Fibroblast of skin of abdomen (primary cell): ENCODE measurements at regions not wholly inside any gene's neighbourhood (a gene's known extent, or its start where the extent isn't known, plus 50 kb on each side); places are given as distances from the start of the nearest gene placed in this dataset.
"Not testable (repeated sequence)": the region's sequence is repeated elsewhere in the genome, so short reads cannot be mapped to it uniquely, and the experiment has no call there.

Experiments used
- DNase-seq: peaks from one replicate; pipeline ENCODE4 v3.0.0-alpha.2; 2013

DNA sequence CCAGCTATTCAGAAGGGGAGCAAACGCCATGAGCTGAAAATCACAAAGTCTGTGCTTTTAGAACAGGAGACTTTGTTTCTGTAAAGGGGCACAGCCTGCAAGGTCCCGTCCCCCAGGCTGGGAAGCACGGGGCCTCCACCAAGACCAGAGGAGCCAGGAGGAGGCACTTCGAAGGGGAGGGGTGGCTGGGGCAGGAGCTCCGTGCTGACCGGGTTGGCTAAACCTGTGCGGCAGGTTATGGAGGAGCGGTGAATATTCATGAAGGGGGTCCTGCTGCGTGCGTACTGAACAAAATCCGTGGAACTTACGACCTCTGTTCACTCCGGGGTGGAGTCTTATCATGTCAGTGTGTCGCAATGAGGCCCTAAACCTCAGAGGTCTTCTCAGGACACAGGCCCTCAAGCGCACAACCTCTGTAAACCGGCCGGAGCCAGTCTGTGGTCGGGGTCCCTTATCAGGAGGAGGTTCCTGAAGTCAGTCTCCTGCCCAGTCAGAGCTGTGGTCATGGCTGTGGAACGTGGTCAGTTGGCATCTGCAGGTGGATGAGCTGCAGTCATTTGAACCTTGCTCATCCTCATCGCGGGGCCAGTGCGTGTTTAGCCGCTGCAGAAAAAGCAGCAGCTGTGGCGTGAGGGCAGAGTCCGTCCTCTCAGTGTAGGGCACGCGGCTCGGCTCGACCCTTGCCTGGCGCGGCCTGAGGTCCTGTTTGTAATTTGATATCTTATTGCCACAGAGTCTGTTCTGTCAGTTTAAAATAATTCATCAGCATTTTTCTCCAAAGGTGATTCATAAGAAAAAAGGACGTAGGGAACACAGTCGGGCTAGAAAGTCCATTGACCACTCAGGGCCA, 5507.7 kb upstream of the TPTE start:
- not testable (repeated sequence) for DNase-seq

DNA sequence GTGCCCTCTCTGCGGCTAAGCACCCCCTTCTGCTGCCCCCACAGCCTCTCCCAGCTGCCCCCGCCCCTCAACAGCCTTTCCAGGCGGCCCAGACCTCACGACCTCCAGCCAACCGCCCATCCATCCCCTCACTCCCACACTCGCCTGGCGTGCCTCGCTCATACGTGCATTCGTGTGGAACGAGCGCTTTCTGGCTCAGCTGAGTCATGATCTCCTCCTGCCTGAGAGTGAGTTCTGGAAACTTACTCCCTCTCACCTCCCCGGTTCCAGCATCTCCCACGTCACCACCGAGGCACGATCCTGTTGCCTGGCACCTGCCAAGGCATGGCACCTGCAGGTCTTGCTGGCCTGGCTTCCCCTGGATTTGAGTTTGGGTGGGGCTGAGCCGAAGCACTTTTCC, 5506.2 kb upstream of the TPTE start:
- not testable (repeated sequence) for DNase-seq

DNA sequence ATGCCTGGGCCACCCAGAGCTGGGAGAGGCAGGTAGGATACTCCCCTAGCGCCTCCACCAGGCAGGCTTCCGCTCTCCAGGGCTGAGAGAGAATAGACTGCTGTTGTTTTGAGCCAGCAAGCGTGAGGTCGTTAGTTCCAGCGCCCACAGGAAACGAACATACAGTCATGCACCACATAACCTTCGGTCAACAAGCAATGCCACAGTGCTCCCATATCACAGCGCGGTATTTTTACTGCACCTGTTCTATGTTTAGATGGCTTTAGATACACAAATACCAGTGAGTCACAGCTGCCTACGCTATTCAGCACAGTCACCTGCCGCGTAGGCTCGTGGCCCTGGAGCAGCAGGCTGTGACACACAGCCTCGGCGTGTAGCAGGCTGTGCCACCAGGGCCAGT, 5502.3 kb upstream of the TPTE start:
- not testable (repeated sequence) for DNase-seq

DNA sequence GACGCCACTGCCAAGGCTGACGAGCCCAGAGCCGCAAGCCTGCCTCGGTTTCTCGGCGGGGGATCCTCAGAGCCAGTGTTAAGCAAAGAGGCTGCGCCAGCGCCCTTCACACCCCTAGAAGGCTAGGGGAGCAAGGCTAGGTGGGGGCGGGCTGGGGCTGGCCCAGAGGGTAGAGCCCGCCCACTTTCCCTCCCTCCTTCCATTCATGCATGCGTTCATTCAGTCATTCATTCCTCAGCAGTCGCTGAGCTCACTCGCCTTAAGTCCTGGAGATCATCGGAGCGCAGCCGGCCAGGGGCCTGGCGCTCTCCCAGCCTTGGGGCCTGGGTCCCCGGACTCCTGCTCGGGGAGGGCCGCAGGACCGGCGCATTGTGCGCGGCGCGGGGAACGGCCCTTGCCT, 5499.6 kb upstream of the TPTE start:
- DNase-seq: not testable (repeated sequence)

DNA sequence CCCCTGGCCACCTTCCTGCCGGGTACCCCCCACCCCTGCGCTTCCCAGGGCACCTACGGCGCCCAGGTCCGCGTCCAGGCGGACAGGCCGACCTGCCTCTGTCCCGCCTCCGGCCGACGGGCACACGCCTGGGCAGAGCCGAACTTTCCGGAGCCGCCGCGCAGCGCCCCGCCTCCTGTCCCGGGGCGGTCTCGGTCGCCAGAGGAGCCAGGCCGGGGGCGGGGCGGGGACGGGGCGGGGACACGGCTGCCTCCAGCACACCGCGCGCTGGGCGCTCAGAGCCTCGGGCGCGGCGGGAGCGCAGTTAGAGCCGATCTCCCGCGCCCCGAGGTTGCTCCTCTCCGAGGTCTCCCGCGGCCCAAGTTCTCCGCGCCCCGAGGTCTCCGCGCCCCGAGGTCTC, 5499.1 kb upstream of the TPTE start:
- not testable (repeated sequence) for DNase-seq

DNA sequence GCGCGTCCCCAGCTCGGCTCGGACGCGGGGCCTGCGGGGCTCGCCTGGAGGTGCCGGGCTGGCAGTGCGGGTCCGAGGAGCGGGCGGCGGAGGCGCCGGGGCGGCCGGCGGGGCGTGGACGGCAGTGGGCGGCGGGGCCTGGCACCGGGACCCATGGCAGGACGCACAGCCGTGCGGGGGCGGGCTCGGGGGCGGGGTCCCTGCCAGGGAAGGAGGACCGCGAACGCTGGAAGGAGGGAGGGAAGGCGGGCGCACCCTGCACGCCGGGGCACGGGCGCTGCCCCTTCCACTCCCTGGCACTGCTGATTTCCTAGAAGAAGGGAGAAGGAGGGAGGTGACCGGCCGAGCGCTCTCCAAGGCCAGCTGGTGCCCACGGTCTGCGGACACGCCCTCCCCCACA, 5498.6 kb upstream of the TPTE start:
- not testable (repeated sequence) for DNase-seq

DNA sequence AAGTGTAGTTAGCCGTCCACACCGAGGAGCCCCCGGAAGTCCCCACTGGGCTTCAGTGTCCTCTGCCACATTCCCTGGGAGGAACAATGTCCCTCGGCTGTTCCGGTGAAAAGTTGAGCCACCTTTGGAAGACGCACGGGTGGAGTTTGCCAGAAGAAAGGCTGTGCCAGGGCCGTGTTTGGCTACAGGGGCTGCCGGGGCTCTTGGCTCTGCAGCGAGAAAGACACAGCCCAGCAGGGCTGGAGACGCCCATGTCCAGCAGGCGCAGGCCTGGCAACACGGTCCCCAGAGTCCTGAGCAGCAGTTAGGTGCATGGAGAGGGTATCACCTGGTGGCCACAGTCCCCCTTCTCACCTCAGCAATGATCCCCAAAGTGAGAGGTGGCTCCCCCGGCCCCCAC, 5486.2 kb upstream of the TPTE start:
- DNase-seq: not testable (repeated sequence)

DNA sequence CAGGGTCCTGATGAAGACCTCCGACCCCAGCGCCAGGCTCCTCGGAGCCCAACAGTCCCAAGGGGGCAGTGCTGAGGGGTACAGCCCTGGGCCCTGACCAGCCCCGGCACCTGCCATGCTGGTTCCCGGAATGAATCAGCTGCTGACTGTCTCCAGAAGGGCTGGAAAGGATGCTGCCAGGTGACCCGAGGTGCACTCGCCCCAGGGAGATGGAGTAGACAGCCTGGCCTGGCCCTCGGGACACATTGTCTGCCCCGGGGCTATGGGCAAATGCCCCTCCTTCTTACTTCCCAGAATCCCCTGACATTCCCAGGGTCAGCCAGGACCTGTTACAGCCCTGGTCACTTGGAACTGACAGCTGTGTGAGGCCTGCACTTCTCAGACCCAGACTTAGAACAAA, 5485.8 kb upstream of the TPTE start:
- DNase-seq: not testable (repeated sequence)

DNA sequence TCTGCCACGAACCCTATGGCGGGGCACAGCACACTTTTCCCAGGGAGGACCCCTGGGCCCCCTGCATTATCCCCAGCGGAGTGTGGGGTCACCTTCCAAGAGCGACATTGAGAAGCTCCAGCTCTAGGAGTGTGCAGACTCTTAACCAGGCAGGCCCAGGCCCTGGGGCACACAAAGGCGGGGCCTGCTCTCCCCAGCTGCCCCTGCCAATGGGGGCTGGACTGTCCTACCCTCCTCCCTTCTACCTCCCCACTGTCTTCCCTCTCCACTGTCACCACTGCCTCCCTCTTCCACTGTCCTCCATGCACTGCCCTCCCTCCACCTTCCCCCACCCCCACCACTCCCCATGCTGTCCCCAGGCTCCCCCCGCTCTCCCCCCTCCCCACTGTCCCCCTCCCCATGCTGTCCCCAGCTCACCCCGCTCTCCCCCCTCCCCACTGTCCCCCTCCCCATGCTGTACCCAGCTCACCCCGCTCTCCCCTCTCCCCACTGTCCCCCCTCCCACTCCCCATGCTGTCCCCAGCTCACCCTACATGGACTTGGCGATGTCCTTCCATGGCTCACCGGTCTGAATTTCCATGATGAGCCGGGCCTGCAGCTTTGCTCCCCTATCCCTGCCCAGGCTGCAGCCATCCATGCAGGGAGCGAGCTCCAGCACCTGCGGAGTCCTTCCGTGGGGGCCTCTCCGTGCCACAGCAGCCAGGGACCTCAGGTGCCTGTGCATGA, 5483.6 kb upstream of the TPTE start:
- not testable (repeated sequence) for DNase-seq

DNA sequence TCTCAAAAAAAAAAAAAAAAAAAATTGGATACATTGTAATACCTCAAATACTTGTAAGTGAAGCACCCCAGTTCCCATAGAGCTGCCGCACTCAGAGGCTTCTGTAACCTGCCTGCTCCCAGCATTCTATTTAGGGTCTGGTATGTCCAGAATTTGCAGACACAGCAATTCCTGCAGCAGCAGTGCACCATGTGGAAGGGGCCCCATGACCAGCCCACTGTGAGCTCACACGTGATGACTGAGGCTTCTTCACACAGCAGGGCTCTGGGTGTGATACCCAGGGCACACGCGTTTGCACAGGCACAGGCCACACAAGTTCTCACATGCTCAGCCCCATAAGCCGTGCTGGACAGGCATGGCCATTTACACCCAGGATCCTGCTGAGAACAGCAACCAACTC, 5481.5 kb upstream of the TPTE start:
- not testable (repeated sequence) for DNase-seq

DNA sequence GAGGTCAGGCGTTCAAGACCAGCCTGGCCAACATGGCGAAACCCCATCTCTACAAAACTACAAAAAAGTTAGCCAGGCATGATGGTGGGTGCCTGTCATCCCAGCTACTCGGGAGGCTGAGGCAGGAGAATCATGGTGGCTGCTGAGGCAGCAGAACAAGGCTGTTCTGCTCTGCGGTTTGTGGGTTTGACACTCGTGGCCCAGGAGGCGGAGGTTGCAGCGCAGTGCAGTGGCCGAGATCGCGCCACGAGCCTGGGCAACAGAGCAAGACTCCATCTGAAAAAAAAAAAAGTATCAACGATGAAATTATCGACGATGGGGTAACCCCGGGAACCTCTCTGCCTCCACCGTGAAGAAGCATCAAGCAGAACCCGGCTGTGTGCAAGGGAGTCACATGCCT, 5478.8 kb upstream of the TPTE start:
- DNase-seq: not testable (repeated sequence)

DNA sequence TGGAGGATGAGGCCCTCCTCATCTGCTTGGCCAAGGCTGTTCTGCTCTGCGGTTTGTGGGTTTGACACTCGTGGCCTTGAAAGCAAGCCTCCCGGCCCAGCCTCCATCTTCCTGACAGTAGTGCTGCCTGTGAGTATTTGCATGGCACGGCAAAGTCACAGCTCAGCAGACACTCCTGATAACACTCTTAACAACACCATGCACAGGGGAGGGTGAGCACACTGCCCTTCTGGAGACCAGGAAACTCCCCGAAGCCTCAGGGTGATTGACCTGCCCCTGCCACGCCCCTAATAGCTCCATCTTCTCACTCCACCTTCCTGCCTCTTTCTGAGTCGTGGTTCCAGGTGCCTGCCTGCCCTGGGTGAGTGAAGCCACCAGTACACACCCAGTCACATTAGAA, 5476.6 kb upstream of the TPTE start:
- not testable (repeated sequence) for DNase-seq

DNA sequence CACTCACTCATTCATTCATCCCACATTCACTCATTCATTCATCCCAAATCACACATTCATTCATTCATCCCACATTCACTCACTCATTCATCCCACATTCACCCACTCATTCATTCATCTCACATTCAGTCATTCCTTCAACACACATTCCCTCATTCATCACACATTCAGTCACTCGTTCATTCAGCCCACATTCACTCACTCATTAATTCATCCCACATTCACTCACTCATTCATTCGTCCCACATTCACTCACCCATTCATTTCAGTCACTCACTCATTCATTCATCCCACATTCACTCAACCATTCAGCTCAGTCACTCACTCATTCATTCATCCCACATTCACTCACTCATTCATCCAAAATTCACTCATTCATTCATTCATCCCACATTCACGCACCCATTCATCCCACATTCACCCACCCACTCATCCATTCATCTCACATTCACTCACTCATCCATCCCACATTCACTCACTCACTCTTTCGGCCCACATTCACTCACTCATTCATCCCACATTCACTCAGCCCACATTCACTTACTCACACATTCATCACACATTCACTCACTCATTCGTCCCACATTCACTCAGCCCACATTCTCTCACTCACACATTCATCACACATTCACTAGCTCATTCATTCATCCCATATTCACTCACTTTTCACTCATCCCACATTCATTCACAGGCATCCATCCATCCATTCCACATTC, 5469.9 kb upstream of the TPTE start:
- not testable (repeated sequence) for DNase-seq

DNA sequence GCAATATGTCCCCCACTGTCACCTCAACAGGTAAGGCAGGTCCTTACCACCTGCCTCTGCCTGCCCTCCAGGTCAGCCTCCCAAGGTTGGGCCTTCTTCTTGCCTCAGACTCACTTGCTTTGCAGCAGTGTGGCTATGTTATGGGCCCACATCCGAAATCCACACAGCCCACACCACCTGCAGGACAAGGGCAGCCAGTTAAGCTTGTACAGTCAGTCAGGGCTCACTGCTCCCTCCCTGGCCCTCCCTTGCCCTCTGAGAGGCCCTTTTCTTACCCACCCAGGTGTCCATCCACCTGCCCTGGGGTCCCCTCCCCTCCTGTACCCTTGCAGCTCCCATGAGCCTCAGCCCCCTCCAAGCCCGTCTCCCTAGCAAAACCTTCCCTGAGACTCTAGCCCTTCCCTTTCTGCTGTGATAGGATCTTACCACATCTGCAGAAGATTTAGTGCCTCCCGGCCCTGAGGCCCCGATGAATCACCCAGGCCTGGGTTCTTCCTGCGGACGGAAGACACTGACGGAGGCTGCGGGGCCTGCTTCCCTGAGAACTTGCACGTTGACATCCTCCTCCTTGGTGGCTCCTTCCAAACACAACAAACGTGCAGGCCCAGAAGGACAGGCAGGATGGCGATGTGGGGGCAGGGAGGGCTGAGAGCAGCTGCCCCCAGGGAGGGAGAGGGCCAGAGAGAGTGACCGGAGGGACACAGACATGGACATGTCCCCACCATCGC, 5466.2 kb upstream of the TPTE start:
- DNase-seq: peak; percentile 0

DNA sequence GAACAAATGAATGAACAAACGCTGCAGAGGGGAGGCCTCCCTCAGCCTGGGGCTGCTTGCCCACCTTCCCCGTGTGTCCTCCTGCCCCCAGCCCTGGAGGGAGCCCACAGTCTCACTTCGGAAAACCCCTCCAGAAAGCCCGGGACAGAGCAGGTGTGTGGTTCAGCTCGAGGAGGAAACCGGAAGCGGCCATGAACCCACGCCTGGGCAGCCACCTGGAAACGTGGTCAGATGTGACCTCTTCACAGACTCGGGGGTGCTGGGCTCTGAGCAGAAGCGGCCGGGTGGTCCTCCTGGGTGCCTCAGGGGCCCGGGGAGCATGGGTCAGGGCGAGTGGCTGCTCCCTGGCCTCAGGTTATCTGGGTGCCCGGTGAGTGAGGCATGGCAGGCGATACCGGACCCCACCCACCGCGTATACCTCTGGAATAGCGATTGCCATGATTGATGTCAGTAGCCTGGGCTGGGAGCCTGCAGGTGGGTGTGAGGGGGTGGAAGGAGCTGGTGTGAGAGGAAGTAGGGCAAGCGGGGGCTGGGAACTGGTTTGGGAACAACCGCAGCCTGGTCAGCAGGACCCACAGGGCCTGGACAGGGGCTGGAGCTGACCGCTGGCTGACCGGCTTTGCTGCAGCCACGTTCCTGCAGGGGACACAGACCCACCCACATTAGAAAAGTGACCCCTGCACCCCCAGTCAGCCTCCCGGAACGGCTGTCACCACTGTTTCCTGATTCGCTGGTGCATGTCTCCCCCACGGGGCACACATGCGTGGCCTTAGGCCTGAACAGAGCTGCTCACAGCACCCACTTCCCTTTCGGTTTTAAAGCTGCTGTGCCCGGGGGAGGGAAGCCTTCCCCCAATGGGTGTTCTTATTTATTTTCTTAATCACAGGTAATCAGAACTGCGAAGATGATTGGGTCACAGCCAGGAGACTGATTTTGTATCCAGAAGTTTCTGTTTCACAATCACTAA, 5465.1 kb upstream of the TPTE start:
- not testable (repeated sequence) for DNase-seq

DNA sequence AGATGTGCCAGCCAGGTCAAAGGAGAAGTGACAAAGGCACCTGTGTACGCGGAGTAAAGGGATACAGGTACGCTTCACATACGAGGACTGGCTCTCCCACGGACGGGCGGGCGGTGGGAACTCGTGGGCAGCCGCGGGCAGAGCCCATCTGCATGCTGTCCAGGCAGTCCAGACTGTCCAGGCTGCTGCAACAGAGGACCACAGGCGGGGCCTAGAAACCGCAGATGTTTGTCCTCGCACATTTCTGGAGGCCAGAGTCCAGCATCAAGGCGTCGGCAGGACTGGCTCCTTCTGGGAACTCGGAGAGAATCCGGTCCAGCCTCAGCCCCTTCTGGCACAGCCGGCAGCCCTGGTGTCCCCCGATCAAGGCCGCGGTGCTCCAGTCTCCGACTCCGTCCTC, 5464.3 kb upstream of the TPTE start:
- not testable (repeated sequence) for DNase-seq

DNA sequence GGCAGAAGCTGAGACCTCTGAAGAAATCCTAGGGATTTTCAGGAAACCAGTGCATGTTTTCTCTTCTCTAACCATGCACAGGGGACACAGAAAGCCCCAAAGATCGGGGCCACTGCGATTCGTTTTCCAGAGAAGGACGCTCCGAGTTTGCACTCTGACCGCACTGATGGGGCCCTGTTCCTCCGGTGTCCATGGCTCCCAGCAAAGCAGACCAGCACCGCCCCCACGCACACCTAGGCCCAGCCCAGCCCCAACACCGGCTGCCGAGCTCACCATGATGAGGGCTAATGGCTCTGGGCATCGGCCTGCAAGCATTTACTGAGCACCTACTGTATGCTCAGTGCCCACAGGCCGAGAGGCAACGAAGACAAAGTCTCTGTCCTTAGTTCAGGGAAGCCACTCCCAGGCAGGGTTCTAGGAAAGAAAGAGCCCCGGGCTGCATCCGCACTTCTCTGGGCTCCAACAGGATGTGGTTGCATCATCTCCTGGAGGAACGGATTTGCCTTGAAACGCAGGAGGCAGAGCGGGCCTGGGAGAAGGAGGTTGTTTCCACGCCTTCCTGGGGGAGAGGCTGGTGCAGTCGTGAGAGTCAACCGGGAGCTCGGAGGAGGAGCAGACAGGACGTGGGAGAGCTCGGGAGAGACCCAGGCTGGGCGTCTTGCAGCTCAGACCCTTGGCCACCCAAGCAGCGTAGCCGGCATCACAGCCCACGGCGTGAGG, 5460.9 kb upstream of the TPTE start:
- not testable (repeated sequence) for DNase-seq

DNA sequence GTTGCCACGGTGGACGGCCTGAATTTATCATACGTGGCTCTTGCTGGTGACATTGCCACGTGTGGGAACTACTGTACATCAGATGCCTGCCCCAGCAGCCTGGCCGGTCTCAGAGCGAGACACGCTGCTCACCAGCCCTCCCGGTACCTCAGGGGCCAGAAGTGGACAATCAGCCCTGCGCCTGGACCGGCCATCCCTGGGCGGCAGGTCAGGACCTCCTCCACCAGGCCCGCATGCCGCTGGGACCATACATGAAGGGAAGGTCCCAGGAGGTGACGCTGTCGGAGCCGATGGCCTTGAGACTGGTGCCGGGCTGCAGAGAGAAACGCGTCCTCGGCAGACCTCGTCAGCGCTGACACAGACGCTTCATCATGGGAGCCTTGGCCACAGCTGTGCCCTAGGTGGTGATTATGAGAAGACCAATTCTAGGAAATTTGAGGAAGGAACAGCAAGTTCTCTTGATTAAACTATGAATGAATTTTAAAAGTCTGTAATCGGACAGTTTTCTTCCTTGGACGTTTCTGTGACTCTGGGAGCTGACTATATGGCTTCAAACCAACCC, 5456.7 kb upstream of the TPTE start:
- not testable (repeated sequence) for DNase-seq

DNA sequence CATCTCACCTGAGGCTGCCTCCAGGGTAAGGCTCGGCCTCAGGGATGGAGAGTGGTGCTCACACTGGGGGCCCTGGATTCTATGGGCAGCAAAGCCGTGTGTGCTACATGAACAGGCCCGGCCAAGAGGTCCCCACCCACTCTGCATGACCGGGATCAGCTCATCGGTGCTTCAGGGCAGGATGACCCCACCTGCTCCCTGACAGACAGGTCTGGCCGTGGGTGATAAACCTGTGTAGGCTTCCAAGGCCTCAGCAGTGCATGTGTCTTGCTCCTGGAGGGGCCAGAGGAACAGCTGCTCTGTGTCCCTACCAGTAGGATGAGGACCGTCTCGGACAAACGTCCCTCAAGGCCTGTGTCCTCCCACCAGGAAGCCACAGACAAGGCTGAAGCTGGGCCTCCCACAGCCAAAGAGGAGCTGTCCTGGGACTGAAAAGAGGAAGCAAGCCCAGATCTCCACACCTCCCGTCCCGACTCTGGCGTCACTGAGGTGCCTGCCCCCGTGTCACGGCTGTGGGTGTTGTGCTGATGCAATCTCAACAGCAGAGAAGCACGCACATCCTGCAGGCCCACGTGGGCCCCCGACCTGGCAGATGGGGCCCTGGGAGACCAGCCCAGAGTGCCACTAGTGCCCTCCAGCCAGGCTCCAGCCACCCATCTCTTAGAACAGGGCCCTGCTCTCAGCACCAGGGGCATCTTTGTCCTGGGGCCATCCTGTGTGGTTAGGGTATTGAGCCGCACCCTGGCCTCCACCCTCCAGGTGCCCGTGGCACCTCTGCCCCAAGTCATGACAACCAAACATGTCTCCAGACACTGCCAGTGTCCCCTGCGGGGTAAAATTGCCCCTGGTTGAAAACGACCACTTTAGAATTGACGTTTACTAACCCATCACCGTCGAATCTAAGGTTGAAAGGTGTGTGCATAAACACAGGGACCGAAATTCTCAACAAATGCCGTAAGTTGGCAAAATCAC, 5455.9 kb upstream of the TPTE start:
- DNase-seq: not testable (repeated sequence)
